DMS 273 treated with DMSO at 0.1 percent for 48 hours (cell line): ENCODE measurements at regions not wholly inside any gene's neighbourhood (a gene's known extent, or its start where the extent isn't known, plus 50 kb on each side); places are given as distances from the start of the nearest gene placed in this dataset.

Experiments used
- DNase-seq: peaks from one replicate; lab custom pipeline; 2025; lab: John Stamatoyannopoulos, UW

GRCh38 chr1:114342376-114342775 lies 168.6 kb downstream of the TRIM33 start:
- no peak for DNase-seq

DNA sequence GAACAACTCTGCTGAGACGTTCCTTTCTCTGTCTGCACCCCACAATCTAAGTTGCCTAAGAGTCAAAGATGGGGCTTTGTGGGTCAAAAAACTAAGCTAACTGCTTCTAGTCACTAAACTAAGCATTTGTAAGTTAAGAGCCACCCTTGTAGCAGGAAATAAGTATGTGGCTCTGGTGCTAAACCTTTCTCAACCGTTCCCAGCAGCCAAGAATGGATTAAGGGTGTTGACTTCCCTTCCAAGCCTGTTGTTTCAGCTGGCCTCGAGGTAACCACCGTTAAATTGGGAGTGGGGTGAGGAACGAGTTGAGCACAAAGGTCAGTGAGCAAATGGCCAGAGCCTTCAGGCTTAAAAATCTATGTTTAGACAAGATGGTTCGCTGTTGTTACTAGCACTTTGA lies 169.1 kb downstream of the TRIM33 start:
- no peak for DNase-seq

DNA sequence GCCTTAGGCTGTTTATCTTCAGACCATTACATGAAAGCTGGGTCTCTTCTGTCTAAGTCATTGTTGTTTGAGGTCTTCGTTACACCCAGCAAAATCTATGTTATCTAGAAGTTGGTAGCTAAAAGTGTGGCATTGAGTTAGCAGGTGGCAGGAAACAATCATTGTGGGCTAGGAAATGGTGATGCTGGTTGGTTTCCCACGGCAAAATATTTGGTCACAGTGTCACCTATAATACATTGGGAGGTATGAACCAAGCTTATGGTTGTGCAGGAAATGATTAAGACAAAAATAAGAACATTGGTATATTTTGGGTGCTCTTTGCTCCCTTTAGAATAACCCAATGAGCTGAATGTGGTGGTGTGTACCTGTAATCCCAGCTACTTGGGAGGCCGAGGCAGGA lies 169.7 kb downstream of the TRIM33 start:
- no peak for DNase-seq

DNA sequence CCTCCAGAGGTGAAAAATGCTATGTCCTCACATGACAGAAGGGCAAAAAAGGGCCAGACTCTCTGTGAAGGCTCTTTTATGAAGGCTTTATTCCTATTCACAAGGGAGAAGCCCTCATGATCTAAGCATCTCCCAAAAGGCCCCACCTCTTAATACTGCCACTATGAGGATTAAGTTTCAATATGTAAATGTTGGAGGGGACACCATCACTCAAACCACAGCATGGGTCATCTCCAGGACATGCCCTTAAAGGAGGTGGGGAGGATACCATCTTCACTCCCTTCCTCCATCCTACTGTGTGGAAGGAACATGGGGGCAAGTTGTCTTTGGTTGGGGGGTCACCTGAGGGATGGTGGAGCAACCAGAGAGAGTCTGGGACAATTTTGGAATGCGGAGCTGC lies 170.1 kb downstream of the TRIM33 start:
- no peak for DNase-seq

GRCh38 chr1:114339379-114339778 lies 171.6 kb downstream of the TRIM33 start:
- DNase-seq, result no peak

DNA sequence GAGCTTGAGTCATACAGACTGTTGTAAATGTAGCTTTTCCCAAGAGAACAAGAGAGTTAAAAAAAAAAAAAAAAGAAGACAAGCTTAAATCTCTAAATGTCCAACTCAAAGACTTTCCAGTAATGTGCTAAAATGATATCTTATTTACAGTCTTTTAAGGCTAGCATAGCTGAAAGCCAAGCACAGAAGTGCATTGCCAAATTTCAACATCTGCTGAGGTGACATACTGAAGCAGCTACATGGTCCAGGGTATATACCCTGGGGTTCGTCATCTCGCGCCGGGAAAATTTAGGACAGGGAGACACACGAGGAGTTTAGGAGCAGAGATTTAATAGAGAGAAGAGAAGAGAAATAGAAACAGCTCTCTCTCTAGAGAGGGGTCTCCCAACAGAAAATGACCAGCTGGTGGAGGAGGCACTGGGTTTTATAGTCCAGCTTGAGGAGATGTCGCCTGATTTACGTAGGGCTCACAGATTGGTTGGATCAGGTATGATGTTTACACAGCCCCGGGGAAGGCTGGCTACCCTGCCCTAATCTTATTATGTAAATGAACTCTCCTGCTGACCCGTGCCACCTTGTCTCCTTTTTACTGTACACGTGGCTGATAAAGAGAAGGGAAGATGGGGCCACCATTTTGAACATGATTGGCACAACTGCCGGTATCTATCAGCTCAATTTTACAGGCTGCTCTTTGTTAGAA lies 172.7 kb downstream of the TRIM33 start:
- no peak for DNase-seq

DNA sequence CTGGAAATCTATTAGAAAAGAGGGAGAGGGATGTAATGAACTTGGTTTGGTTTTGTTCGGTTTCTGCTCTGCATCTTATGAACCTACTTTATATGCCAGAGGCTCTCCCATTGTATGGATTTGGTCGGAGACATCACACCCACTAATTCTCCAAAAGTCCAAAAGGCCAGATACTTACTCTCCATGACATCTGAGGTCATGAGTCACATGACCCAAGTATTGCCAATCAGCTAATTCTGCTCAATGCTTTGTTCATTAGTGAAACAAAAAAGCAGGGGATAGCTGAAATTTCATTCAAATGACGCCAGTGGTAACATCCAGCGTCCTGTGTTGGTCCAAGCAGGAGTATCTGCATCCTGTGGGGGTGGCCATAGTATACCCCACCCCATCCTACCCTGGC lies 173.6 kb downstream of the TRIM33 start:
- DNase-seq, result no peak

DNA sequence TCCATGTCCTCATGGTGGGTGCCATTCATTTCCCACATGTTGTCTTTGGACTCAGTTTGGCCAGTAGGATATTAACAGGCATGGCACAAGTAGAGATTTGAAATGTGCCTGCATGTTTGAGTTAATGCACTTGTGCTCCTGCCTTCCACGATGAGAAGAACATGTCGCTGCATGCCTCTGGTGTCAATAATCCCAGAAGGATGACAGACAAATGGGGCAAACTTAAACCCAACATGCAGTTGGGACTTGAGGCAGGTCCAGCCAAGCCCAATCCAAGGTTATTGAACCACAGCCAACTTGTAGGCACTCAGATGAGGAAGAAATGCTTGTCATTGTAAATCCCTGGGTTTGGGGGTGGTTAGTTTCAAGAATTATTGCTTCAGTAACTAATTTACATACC lies 174.6 kb downstream of the TRIM33 start:
- DNase-seq, result no peak

- no peak for DNase-seq
These were observed 175.7 kb downstream of the TRIM33 start for GRCh38 chr1:114335273-114335672.

DNA sequence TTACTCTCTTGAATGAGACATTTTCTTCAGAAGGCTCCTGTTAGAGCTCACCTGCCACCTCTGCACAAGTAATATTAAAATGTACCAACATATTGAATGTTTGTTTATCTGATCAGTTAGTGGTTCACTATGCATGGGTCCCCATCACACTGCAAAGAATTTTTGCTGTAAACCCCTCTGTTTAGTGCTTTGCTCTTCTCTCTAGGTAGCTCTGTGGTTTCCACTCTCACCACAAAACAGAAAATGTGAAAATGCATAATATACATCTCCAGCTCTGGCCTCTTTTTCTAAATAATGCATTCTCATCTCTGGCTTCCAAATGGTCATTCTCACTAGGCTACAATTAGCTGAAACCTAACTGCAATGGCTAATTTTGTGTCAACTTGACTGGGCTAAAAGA lies 176.7 kb downstream of the TRIM33 start:
- no peak for DNase-seq

DNA sequence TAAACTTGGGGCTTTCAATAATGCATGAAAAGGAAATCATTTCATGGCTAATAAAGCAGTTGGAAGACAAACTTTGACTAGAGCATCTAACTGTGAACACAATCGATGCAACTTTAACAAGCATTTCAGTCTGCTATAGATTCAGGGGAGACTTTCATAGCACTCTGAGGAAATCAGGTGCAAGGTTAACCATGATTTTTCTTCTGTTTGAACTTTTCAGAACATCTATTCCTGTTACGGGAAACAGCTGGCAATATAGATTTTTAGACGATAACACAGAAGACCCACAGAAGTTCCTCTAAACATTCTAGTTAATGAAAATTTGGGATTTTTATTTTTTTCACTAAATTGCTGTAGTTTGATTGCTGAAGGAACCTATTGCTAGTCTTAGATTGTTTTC lies 177.3 kb downstream of the TRIM33 start:
- DNase-seq, result no peak

GRCh38 chr1:114331936-114332335 lies 178.3 kb upstream of the SYT6 start:
- DNase-seq, result no peak

GRCh38 chr1:114330451-114330983 lies 176.8 kb upstream of the SYT6 start:
- no peak for DNase-seq

- DNase-seq, result peak; percentile 60
These were observed 174.8 kb upstream of the SYT6 start for GRCh38 chr1:114328361-114328904.

DNA sequence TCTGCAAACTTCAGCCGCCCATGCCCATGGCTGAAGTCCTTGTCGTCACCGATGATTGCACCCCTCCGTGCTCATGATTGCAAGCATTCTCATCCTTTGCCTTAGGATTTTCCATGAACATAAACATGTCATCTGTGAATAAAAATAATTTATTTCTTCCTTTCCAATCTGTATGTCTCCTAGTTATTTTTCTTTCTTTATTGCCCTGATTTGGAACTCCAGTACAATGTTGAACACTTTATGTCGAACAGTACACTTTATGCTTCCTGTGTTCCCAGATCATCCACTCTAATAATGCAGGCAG lies 170.9 kb upstream of the SYT6 start:
- no peak for DNase-seq

DNA sequence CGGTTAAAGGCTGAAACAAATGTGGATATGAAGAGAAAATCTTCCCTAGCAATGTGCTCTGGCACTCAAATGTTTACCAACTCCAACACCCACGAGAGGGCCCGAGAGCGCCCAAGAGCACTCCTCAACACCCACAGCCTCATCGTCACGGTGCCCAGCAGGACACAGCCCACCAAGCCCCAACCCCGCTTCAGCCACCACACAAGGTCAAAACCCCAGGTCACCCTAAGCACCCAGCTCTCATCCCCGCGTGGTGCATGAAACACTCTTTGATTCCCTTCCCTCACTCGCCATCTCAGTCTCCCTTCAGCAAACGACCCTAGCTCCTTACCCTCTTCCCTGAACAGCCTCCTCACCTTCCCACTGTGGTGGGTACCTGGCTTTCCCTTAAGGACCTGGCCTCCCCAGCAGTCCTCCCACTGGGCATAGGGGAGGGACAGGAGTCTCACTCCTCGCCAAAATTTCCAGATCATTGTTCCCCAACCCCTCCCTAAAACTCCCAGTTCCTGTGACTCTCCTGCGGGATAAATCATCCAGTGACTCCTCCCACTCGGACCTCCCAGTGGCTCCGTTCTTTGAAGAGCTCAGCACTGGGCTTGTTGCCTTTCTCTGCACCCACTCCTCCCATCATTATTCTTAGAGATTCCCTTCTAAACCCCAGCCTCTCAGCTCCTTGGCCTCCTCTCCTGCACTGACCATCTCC lies 170.4 kb upstream of the SYT6 start:
- no peak for DNase-seq

- DNase-seq, result no peak
These were observed 169.1 kb upstream of the SYT6 start for GRCh38 chr1:114322734-114323133.

GRCh38 chr1:114322207-114322606 lies 168.5 kb upstream of the SYT6 start:
- DNase-seq, result no peak

- DNase-seq, result no peak
These were observed 166.9 kb upstream of the SYT6 start for GRCh38 chr1:114320586-114320985.

- DNase-seq, result no peak
These were observed 165.7 kb upstream of the SYT6 start for GRCh38 chr1:114319418-114319817.

DNA sequence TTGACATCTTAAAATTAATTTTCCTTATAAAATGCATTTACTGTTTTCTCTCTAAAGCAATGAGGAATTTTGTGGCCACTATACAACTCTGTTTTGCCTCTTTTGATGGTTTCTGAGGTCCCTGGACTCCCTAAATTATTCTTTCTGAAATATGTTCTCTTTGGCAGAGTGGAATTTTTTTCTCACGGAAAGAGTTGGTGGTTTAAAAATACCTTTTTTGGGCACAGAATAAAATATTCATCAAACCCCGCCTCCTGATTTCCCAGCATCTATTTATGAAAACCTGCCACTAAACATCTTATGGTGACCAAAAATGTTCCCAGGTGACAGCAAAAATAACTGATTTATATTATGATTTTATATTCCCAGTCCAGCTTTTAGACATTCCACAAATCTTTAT lies 165.3 kb upstream of the SYT6 start:
- DNase-seq, result no peak

- no peak for DNase-seq
These were observed 162.5 kb upstream of the SYT6 start for GRCh38 chr1:114316204-114316603.

GRCh38 chr1:114315631-114316030 lies 162.0 kb upstream of the SYT6 start:
- DNase-seq, result no peak

- DNase-seq, result no peak
These were observed 160.9 kb upstream of the SYT6 start for GRCh38 chr1:114314576-114314975.
